ENCODE measurements at regions not wholly inside any gene's neighbourhood (a gene's known extent, or its start where the extent isn't known, plus 50 kb on each side); places are given as distances from the start of the nearest gene placed in this dataset.

- H3K27me3 ChIP-seq (ENCODE audit: control insufficient read depth, low read length), result peaks cover 3% of the 10 kb centered on the region
- H3K9me3 ChIP-seq (ENCODE audit: control insufficient read depth, insufficient read depth, low read length), result no peaks in the 10 kb centered on the region
- no peak overlapping the region for H3K4me2 ChIP-seq (ENCODE audit: low read length)
- no peaks in the 10 kb centered on the region for H3K36me3 ChIP-seq (ENCODE audit: control insufficient read depth, low read length)
- no peaks in the 10 kb centered on the region for H3K79me2 ChIP-seq (ENCODE audit: control insufficient read depth, low read length)
- no peaks in the 10 kb centered on the region for H3K9me2 ChIP-seq (replicated peaks; ENCODE audit: control insufficient read depth, low read length)
- H3K27ac ChIP-seq (ENCODE audit: low read depth, low read length), result no peak overlapping the region
- no peaks in the 10 kb centered on the region for H3F3A ChIP-seq (ENCODE audit: control insufficient read depth, insufficient read depth)
- TF ChIP-seq CTCF (IDR thresholded peaks at IDR 0.05; ENCODE audit: low read depth, low read length, poor library complexity, severe bottlenecking) (no peak), EZH2phosphoT487 (IDR thresholded peaks at IDR 0.05; ENCODE audit: borderline replicate concordance, low read length) (no peak)
- H4K20me1 ChIP-seq (ENCODE audit: control insufficient read depth, insufficient read depth, low read depth, low read length), result no peaks in the 10 kb centered on the region
- no peaks in the 10 kb centered on the region for H3K4me1 ChIP-seq (ENCODE audit: control insufficient read depth, low read length)
- H3K4me3 ChIP-seq (ENCODE audit: low read length), result no peak overlapping the region
Observed at GRCh38 chr10:128186959-128187787, 61.0 kb upstream of the MKI67 start.

DNA sequence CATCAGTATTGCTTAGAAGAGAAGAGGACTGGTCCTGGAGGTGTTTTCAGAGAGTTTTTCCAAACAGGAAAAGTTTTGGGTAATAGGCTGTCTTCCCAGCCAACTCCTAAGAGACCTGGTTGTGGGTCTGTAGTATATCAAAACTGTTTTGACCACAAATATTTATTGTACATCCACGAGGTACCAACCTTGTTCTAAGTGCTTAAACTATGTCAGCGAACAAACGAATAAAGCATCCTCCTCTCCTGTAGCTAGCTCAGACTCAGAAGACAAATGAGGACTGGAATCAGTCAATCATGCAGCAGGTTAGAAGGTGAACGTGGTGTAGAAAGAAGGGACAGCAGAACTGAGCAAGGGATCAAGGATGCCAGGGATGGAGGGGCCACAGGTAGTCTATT lies 61.6 kb upstream of the MKI67 start:
- H3K4me2 ChIP-seq (ENCODE audit: low read length), result no peak overlapping the region
- no peaks in the 10 kb centered on the region for H3K4me1 ChIP-seq (ENCODE audit: control insufficient read depth, low read length)
- H3K27ac ChIP-seq (ENCODE audit: low read depth, low read length), result no peak overlapping the region
- TF ChIP-seq CTCF (IDR thresholded peaks at IDR 0.05; ENCODE audit: low read depth, low read length, poor library complexity, severe bottlenecking) (no peak), EZH2phosphoT487 (IDR thresholded peaks at IDR 0.05; ENCODE audit: borderline replicate concordance, low read length) (no peak)
- no peaks in the 10 kb centered on the region for H4K20me1 ChIP-seq (ENCODE audit: control insufficient read depth, insufficient read depth, low read depth, low read length)
- H3K4me3 ChIP-seq (ENCODE audit: low read length), result no peak overlapping the region
- no peaks in the 10 kb centered on the region for H3K36me3 ChIP-seq (ENCODE audit: control insufficient read depth, low read length)
- H3K9me2 ChIP-seq (replicated peaks; ENCODE audit: control insufficient read depth, low read length), result no peaks in the 10 kb centered on the region
- H3K79me2 ChIP-seq (ENCODE audit: control insufficient read depth, low read length), result no peaks in the 10 kb centered on the region
- H3F3A ChIP-seq (ENCODE audit: control insufficient read depth, insufficient read depth), result no peaks in the 10 kb centered on the region
- no peaks in the 10 kb centered on the region for H3K9me3 ChIP-seq (ENCODE audit: control insufficient read depth, insufficient read depth, low read length)
- H3K27me3 ChIP-seq (ENCODE audit: control insufficient read depth, low read length), result peaks cover 3% of the 10 kb centered on the region

DNA sequence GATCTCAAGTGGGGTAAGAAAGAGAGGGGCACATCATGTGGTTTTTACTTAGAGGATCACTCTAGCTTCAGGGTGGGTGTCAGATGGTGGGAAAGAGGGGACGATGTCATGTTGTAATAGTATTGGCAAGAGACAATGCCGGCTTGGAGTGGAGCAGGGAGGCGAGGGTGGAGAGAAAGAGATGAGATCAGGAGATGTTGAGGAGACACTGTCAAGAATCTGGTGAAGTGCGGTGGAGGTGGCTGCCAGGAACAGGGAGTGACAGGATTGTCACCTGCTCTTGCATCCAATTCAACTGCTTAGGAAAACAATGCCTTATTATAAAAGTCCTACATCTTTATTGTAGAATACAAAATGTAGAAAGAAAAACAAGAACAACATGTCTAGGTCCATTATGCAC lies 63.0 kb upstream of the MKI67 start:
- no peaks in the 10 kb centered on the region for H3K9me3 ChIP-seq (ENCODE audit: control insufficient read depth, insufficient read depth, low read length)
- no peak overlapping the region for H3K4me3 ChIP-seq (ENCODE audit: low read length)
- no peak overlapping the region for H3K4me2 ChIP-seq (ENCODE audit: low read length)
- H3K27ac ChIP-seq (ENCODE audit: low read depth, low read length), result no peak overlapping the region
- TF ChIP-seq CTCF (IDR thresholded peaks at IDR 0.05; ENCODE audit: low read depth, low read length, poor library complexity, severe bottlenecking), result no peak
- no peaks in the 10 kb centered on the region for H4K20me1 ChIP-seq (ENCODE audit: control insufficient read depth, insufficient read depth, low read depth, low read length)
- H3K9me2 ChIP-seq (replicated peaks; ENCODE audit: control insufficient read depth, low read length), result no peaks in the 10 kb centered on the region
- no peaks in the 10 kb centered on the region for H3K79me2 ChIP-seq (ENCODE audit: control insufficient read depth, low read length)
- H3F3A ChIP-seq (ENCODE audit: control insufficient read depth, insufficient read depth), result no peaks in the 10 kb centered on the region
- no peaks in the 10 kb centered on the region for H3K4me1 ChIP-seq (ENCODE audit: control insufficient read depth, low read length)
- peaks cover 3% of the 10 kb centered on the region for H3K27me3 ChIP-seq (ENCODE audit: control insufficient read depth, low read length)
- no peaks in the 10 kb centered on the region for H3K36me3 ChIP-seq (ENCODE audit: control insufficient read depth, low read length)

Data from DOHH2 (cell line).